Natural killer cell (primary cell): ENCODE measurements at regions not wholly inside any gene's neighbourhood (a gene's known extent, or its start where the extent isn't known, plus 50 kb on each side); places are given as distances from the start of the nearest gene placed in this dataset.
"Not testable (repeated sequence)": the region's sequence is repeated elsewhere in the genome, so short reads cannot be mapped to it uniquely, and the experiment has no call there.

Experiments
- ATAC-seq, 3 donors: fragments of 150-1000 bp in 2 of 3; fragments of 200-7000 bp in 1 of 3; cut with Tn5 transposase; 1 replicate in 1 of 3; 2 replicates in 2 of 3; pipeline ENCODE4 v1.10.0; 2021; ENCODE audit warnings: mild to moderate bottlenecking in 2 of 3, moderate library complexity in 2 of 3
- DNase-seq, 2 donors: peaks; one replicate each; pipeline versions ENCODE4 v3.0.0 to v3.0.0-alpha.2; 2013 to 2021; ENCODE audit warnings: mixed read lengths in 1 of 2
- H3K27ac ChIP-seq: one replicate; pipeline ENCODE4 v1.5.1; 2013; ENCODE audit warnings: mild to moderate bottlenecking, low read length
- H3K27me3 ChIP-seq: one replicate; pipeline ENCODE4 v1.6.1; 2013; ENCODE audit warnings: low read length; ENCODE audit not compliant: control insufficient read depth, insufficient read depth
- H3K36me3 ChIP-seq: one replicate; pipeline ENCODE4 v1.6.1; 2013; ENCODE audit warnings: low read length; ENCODE audit not compliant: control insufficient read depth, insufficient read depth
- H3K4me1 ChIP-seq: one replicate; pipeline ENCODE4 v1.6.1; 2013; ENCODE audit warnings: low read length; ENCODE audit not compliant: control insufficient read depth, insufficient read depth
- H3K4me3 ChIP-seq: one replicate; pipeline ENCODE4 v1.5.1; 2013; ENCODE audit warnings: low read length
- H3K9me3 ChIP-seq: one replicate; pipeline ENCODE4 v1.6.1; 2013; ENCODE audit warnings: low read length; ENCODE audit not compliant: control insufficient read depth, insufficient read depth
- H3K27ac Mint-ChIP-seq, 2 donors: one replicate each; pipeline ENCODE4 v1.8.0; 2022; ENCODE audit warnings: mild to moderate bottlenecking in 2 of 2, mixed read lengths in 2 of 2, moderate library complexity in 1 of 2
- H3K27me3 Mint-ChIP-seq, 2 donors: one replicate each; pipeline ENCODE4 v1.8.0; 2022; ENCODE audit warnings: low read depth in 2 of 2, mixed read lengths in 2 of 2
- H3K36me3 Mint-ChIP-seq: one replicate; pipeline ENCODE4 v1.8.0; 2022; ENCODE audit warnings: mixed read lengths
- H3K4me1 Mint-ChIP-seq, 2 donors: one replicate each; pipeline ENCODE4 v1.8.0; 2022; ENCODE audit warnings: mixed read lengths in 2 of 2
- H3K4me3 Mint-ChIP-seq: one replicate; pipeline ENCODE4 v1.8.0; 2022; ENCODE audit warnings: mild to moderate bottlenecking, moderate library complexity, mixed read lengths
- H3K9me3 Mint-ChIP-seq, 2 donors: one replicate each; pipeline ENCODE4 v1.8.0; 2022; ENCODE audit warnings: mixed read lengths in 2 of 2
- WGBS: methylation state at CpG from one replicate; pipeline ENCODE4 v1.1.7; 2013; ENCODE audit warnings: missing lambda C conversion rate; ENCODE audit not compliant: insufficient coverage; 5-methylcytosine and 5-hydroxymethylcytosine counted together
- intact Hi-C: fragments of 100-400 bp; cut with micrococcal nuclease; formaldehyde crosslinking; loops from one replicate; pipeline ENCODE4 v1.14.2; 2022
- TF ChIP-seq, protein P1 (sequence below): fragments of 200-600 bp; IDR thresholded peaks from one replicate; pipeline ENCODE4 v1.8.0; 2022; ENCODE audit warnings: antibody characterized with exemption

DNA sequence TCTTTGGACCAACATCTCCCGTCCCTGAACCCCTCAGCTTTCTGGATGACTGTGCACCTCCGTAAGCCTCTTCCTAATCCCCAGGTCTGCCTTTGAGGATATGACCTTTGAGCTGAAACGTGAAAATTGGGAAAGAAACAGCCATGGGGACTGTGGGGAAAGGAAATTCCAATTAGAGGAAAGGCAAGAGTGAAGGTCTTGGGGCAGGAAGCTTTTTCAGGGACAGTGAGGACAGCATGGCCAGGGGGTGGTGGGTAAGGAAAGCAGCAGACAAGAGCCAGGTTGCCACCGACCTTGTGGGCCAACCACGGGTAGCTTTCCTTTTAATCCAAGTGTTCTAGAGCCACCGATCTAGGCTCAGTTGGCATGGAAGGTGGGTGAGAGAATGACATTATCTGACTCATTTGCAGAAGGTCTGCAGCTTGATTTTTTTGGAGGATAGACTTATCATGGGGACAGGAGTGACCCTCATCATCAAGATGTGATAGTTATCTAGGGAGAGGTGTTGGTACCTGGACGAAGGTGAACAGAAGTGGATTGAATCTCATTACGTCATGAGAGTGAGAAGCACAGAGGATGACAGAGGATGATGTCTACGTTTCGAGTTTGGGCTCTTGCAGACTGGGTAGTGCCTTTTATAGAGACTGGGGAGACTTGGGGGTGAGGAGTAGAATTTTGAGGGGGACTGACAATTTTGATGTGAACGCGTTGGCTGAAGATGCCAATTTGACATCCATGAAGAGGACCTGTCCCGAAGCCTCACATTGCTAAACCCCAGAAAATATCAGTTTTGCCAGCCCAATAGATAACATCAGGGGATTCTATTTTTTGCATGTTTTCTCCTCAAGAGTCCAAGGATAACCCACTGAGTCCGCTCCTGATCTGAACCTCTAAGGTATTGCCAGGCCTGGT lies 136.7 kb upstream of the PEG3 start:
- H3K36me3 Mint-ChIP-seq = peaks cover 6% of the 10 kb centered on the region
- Histone ChIP-seq H3K27ac (no peak overlapping the region), H3K9me3 (peaks cover 45% of the 10 kb centered on the region), H3K27me3 (no peaks in the 10 kb centered on the region), H3K4me1 (no peaks in the 10 kb centered on the region), H3K36me3 (no peaks in the 10 kb centered on the region), H3K4me3 (no peak overlapping the region)
- no peaks in the 10 kb centered on the region for H3K27me3 Mint-ChIP-seq
- ATAC-seq = no peak
- H3K27ac Mint-ChIP-seq = no peak overlapping the region
- TF ChIP-seq, protein P1, sequence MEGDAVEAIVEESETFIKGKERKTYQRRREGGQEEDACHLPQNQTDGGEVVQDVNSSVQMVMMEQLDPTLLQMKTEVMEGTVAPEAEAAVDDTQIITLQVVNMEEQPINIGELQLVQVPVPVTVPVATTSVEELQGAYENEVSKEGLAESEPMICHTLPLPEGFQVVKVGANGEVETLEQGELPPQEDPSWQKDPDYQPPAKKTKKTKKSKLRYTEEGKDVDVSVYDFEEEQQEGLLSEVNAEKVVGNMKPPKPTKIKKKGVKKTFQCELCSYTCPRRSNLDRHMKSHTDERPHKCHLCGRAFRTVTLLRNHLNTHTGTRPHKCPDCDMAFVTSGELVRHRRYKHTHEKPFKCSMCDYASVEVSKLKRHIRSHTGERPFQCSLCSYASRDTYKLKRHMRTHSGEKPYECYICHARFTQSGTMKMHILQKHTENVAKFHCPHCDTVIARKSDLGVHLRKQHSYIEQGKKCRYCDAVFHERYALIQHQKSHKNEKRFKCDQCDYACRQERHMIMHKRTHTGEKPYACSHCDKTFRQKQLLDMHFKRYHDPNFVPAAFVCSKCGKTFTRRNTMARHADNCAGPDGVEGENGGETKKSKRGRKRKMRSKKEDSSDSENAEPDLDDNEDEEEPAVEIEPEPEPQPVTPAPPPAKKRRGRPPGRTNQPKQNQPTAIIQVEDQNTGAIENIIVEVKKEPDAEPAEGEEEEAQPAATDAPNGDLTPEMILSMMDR = no peak
- peaks cover 21 to 27% of the 10 kb centered on the region in 2 donors for H3K9me3 Mint-ChIP-seq
- DNase-seq = no peak
- no peak overlapping the region for H3K4me3 Mint-ChIP-seq
- no peaks in the 10 kb centered on the region for H3K4me1 Mint-ChIP-seq
- intact Hi-C loops = no loop called here
- WGBS = 75% methylated on average over 14 of the region's 14 CpGs

DNA sequence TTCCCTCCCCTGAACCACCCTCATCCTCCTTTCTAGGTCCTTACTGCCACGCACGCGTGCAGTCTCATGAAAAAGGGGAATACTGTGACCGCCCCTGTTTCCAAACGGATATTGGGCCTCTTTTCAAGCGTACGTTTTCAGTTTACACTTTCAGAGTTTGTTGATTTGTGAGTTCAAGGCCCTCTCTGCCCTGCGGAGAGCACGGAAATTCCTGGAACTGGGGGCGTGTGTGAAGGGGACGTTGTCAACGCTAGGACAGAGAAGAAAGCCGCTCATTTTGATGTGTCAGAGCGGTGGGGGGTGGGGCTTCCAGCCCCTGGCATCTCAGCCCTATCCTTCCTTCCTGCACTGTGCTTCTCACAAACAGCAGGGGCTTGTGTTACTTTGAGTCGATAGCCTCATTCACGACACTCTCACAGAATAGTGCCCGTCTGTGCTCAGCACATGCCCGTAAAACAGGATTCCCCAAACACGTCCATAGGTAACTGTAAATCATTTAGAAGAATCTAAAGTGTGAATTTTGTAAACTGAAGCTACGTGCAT lies 137.6 kb upstream of the PEG3 start:
- TF ChIP-seq, protein P1 = no peak
- Histone ChIP-seq H3K9me3 (peaks cover 40% of the 10 kb centered on the region), H3K4me1 (no peaks in the 10 kb centered on the region), H3K36me3 (no peaks in the 10 kb centered on the region), H3K27me3 (no peaks in the 10 kb centered on the region), H3K27ac (no peak overlapping the region), H3K4me3 (no peak overlapping the region)
- H3K4me3 Mint-ChIP-seq = no peak overlapping the region
- intact Hi-C loops = no loop called here
- H3K27ac Mint-ChIP-seq = no peak overlapping the region
- no peak for ATAC-seq
- H3K9me3 Mint-ChIP-seq = peaks cover 21 to 29% of the 10 kb centered on the region in 2 donors
- no peaks in the 10 kb centered on the region for H3K27me3 Mint-ChIP-seq
- WGBS = 46% methylated on average over 19 of the region's 20 CpGs
- no peak for DNase-seq
- peaks cover 6% of the 10 kb centered on the region for H3K36me3 Mint-ChIP-seq
- no peaks in the 10 kb centered on the region for H3K4me1 Mint-ChIP-seq

DNA sequence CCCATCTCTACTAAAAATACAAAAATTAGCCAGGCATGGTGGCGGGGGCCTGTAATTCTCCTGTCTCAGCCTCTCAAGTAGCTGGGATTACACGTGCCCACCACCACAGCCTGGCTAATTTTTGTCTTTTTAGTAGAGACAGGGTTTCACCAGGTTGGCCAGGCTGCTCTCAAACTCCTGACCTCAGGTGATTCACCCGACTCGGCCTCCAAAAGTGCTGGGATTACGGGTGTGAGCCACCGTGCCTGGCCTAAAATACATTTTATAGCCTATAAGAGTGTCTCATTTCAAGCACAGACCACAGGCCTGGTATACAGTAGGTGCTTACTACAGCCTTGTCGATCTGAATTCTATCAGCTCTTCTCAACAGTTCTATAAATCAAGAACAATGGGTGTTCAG lies 139.5 kb upstream of the USP29 start:
- H3K27me3 ChIP-seq, H3K4me3 Mint-ChIP-seq, H3K4me1 ChIP-seq, H3K27ac Mint-ChIP-seq, DNase-seq, H3K27ac ChIP-seq, H3K4me3 ChIP-seq, H3K4me1 Mint-ChIP-seq, H3K36me3 ChIP-seq, intact Hi-C loops, ATAC-seq, H3K27me3 Mint-ChIP-seq: not testable (repeated sequence)
- peaks cover 12% of the 10 kb centered on the region for H3K36me3 Mint-ChIP-seq
- peaks cover 44% of the 10 kb centered on the region for H3K9me3 ChIP-seq
- H3K9me3 Mint-ChIP-seq = peaks cover 21 to 25% of the 10 kb centered on the region in 2 donors
- WGBS = 88% methylated on average over 7 of the region's 7 CpGs

DNA sequence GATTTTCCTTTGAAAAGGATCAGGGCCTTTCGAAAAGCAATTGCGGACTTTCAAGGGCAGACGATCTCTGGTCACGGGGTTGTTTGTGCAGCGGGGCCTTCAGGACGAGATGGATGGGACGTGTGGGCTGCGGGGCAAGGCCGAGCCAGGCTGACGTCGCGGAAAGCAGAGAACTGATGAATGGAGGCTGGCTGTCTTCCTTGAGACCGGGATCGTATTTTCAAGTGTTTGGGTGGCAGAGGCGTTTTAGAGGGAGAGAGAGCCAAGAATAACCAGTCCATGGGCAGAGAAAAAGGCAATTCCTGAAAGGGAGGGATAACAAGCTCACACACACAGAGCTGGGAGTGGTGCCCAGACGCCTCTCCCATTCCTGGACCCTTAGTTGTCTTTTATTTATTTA lies 138.9 kb upstream of the USP29 start:
- H3K9me3 Mint-ChIP-seq = peaks cover 22 to 26% of the 10 kb centered on the region in 2 donors

DNA sequence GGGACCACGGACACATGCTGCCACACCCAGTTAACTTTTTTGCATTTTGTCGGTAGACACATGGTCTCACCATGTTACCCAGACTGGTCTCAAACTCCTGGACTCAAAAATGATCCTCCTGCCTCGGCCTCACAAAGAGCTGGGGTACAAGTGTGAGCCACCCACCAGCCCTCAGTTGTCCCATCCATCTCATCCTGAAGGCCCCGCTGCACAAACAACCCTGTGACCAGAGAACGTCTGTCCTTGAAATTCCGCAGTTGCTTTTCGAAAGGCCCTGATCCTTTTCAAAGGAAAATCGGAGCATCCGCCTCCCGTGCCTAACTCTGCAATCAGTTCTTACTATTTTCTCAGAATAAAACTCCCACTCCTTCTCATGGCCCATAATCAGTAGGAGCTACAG lies 138.3 kb upstream of the USP29 start:
- H3K27ac Mint-ChIP-seq, H3K4me1 ChIP-seq, H3K4me3 ChIP-seq, H3K27me3 ChIP-seq, H3K36me3 ChIP-seq, H3K27me3 Mint-ChIP-seq, H3K4me3 Mint-ChIP-seq, DNase-seq, H3K27ac ChIP-seq, H3K4me1 Mint-ChIP-seq, ATAC-seq, intact Hi-C loops: not testable (repeated sequence)
- peaks cover 12% of the 10 kb centered on the region for H3K36me3 Mint-ChIP-seq
- H3K9me3 ChIP-seq = peaks cover 44% of the 10 kb centered on the region
- WGBS = 88% methylated on average over 10 of the region's 10 CpGs
- H3K9me3 Mint-ChIP-seq = peaks cover 25 to 26% of the 10 kb centered on the region in 2 donors

More for the DNA sequence above, 138.9 kb upstream of the USP29 start:
- peaks cover 44% of the 10 kb centered on the region for H3K9me3 ChIP-seq
- no peaks in the 10 kb centered on the region for H3K4me1 ChIP-seq
- no peaks in the 10 kb centered on the region for H3K27me3 ChIP-seq
- intact Hi-C loops = no loop called here
- H3K27me3 Mint-ChIP-seq = no peaks in the 10 kb centered on the region
- H3K27ac ChIP-seq = no peak overlapping the region
- H3K4me3 Mint-ChIP-seq = no peak overlapping the region
- TF ChIP-seq, protein P1 = no peak
- peaks cover 12% of the 10 kb centered on the region for H3K36me3 Mint-ChIP-seq
- no peak overlapping the region for H3K27ac Mint-ChIP-seq
- ATAC-seq (no peak), DNase-seq (no peak)
- H3K4me3 ChIP-seq = no peak overlapping the region
- no peaks in the 10 kb centered on the region for H3K4me1 Mint-ChIP-seq
- 89% methylated on average over 15 of the region's 16 CpGs for WGBS
- H3K36me3 ChIP-seq = no peaks in the 10 kb centered on the region
